AG09309 (cell line): ENCODE measurements at regions not wholly inside any gene's neighbourhood (a gene's known extent, or its start where the extent isn't known, plus 50 kb on each side); places are given as distances from the start of the nearest gene placed in this dataset.

Experiments
- DNase-seq: peaks from one replicate; pipeline ENCODE4 v3.0.0-alpha.2; 2010; ENCODE audit warnings: low read depth
- H3K4me3 ChIP-seq: 2 replicates; pipeline ENCODE4 v1.5.1; 2011; ENCODE audit warnings: mild to moderate bottlenecking, low read depth, low read length, moderate library complexity; ENCODE audit not compliant: control insufficient read depth
- TF ChIP-seq, protein P1 (sequence below): IDR thresholded peaks from 2 replicates; pipeline ENCODE4 v1.5.1; 2011; ENCODE audit warnings: mild to moderate bottlenecking, low read depth, low read length, inconsistent platforms; ENCODE audit not compliant: insufficient read depth, control insufficient read depth; ENCODE audit errors: missing control alignments

DNA sequence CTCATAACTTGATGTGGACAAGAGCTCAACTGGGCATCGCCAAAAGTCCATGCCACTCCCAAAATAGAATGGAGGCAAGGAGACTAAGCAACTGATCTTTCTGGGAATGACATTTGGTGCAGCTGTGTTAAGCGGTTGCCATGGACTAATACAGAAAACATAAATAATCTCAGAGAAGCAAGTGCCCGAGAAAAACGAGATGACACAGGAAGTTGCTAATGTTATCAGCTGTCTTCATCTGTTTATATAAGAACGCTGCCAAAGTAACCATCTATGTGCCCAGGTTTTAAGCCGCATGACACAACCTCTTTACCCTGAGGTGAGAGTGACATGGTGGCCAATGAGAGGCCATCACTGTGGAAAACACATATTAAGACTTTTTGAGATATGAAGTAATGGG is 54.9 kb upstream of the SACS start:
- no peak for DNase-seq
- TF ChIP-seq, protein P1, sequence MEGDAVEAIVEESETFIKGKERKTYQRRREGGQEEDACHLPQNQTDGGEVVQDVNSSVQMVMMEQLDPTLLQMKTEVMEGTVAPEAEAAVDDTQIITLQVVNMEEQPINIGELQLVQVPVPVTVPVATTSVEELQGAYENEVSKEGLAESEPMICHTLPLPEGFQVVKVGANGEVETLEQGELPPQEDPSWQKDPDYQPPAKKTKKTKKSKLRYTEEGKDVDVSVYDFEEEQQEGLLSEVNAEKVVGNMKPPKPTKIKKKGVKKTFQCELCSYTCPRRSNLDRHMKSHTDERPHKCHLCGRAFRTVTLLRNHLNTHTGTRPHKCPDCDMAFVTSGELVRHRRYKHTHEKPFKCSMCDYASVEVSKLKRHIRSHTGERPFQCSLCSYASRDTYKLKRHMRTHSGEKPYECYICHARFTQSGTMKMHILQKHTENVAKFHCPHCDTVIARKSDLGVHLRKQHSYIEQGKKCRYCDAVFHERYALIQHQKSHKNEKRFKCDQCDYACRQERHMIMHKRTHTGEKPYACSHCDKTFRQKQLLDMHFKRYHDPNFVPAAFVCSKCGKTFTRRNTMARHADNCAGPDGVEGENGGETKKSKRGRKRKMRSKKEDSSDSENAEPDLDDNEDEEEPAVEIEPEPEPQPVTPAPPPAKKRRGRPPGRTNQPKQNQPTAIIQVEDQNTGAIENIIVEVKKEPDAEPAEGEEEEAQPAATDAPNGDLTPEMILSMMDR, result no peak
- H3K4me3 ChIP-seq, result no peak overlapping the region

DNA sequence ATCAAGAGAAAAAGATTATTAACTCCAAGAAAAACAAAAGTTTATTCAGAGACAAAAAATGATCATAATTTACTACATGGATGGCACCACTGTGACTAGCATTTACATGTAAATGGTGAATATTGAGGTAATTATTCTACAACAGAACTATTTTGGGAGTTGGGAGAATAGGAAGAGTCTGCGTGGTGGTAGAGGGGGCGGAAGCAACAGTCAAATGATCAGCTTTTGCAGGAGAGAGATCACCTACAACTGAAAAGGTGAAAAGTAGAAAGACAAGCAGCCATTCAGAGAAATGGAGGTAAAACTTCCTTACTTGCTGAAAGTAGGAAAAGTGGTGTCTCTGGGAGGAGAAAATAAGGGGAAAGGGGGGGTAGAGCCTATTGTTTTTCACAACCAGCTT is 62.8 kb upstream of the SACS start:
- no peak for DNase-seq
- no peak overlapping the region for H3K4me3 ChIP-seq
- TF ChIP-seq, protein P1, result no peak

DNA sequence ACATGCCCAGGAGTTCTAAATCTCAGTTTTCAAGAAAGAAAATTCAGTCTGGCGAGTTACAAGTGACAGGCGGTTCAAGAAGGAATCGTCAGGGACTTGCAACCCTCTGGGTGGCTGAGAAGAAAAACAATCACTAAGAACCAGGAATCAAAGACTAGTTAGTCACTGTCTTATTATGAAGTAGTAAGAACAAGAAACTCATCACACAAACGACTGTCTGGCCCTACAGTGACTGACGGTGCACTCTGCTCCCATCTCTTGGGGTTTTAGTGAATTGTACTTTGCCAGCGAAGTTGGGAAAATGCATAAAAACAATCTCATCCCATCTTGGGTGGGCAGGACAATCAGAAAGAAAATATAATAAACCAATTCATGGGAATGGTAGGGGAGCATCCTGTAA is 63.7 kb upstream of the SACS start:
- no peak for DNase-seq
- H3K4me3 ChIP-seq, result no peak overlapping the region
- TF ChIP-seq, protein P1, result no peak

DNA sequence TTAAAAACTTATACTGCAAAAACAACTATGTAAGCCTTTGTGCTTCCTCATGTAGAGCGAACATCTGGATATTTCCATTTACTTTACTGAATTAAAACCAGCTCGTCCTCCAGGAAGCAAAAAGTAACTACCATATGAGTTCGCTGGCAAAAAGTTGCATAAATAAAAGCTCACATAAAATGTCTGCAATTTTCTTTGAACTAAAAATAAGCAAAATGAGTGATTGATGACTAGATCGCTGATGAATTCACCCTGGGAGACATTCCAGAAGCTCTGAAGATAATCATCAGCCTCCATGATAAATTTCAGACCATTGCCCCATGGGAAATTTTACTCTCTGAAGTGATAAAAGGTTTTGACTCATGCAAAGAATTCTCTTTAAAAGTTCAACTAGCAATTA is 67.3 kb upstream of the SACS start:
- no peak overlapping the region for H3K4me3 ChIP-seq
- peak; percentile 91 for DNase-seq
- TF ChIP-seq, protein P1, result no peak

DNA sequence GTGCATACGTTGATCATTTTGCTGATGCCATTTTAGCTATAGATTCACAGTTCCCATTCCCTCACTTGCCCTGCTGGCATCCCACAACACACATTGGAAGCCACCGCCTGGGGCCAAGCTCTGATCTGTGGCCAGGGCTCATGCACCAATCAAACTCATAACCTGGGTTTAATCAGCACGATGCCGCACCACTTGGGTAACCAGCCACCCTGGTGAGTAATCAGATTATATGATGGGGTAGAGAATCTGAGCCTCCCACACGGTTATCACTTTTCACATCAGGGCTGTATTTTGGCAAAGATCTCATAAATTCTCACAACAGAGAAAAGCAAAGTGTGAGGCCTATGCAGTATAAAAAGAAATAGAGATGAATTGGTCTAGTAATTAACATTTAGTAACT is 66.0 kb upstream of the TNFRSF19 start:
- TF ChIP-seq, protein P1, result no peak
- DNase-seq, result no peak
- no peak overlapping the region for H3K4me3 ChIP-seq

DNA sequence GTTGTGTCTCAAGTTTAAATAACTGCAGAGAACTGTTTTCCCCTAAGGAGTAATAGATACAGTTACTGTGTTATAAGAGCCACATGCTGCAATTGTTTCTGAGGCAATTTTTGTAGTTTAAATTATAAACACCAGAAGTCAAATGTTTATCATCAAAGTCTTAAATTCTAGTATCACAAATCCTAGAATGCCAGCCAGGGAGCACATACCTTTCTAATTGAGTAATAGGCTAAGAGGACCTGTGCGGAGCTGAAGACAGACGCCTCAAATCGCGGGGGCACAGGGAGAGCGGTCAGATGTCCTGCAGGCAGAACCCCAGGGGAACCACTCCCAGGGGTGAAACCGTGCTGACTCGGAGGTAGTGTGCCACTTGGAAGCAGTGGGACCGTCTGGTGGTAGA is 65.2 kb upstream of the TNFRSF19 start:
- TF ChIP-seq, protein P1, result no peak
- no peak overlapping the region for H3K4me3 ChIP-seq

More for the DNA sequence above, 65.2 kb upstream of the TNFRSF19 start:
- DNase-seq, result no peak
